Immature natural killer cell (primary cell): ENCODE measurements at regions not wholly inside any gene's neighbourhood (a gene's known extent, or its start where the extent isn't known, plus 50 kb on each side); places are given as distances from the start of the nearest gene placed in this dataset.

Source experiments
- DNase-seq, 3 donors: peaks; one replicate each; pipeline ENCODE4 v3.0.0; 2022; ENCODE audit warnings: mixed read lengths in 1 of 3
- H3K27ac Mint-ChIP-seq, 6 donors: one replicate each; pipeline ENCODE4 v1.8.0; 2020; ENCODE audit warnings: mixed read lengths in 6 of 6, mild to moderate bottlenecking in 5 of 6, inconsistent platforms in 4 of 6, moderate library complexity in 3 of 6
- H3K27me3 Mint-ChIP-seq, 3 donors: one replicate each; pipeline ENCODE4 v1.8.0; 2020 to 2021; ENCODE audit warnings: low read depth in 3 of 3, mild to moderate bottlenecking in 3 of 3, mixed read lengths in 3 of 3, moderate library complexity in 3 of 3, inconsistent platforms in 1 of 3
- H3K36me3 Mint-ChIP-seq, 3 donors: one replicate each; pipeline ENCODE4 v1.8.0; 2020; ENCODE audit warnings: mixed read lengths in 3 of 3, inconsistent platforms in 2 of 3, mild to moderate bottlenecking in 2 of 3
- H3K4me1 Mint-ChIP-seq, 2 donors: one replicate each; pipeline ENCODE4 v1.8.0; 2020; ENCODE audit warnings: inconsistent platforms in 2 of 2, mild to moderate bottlenecking in 2 of 2, mixed read lengths in 2 of 2, moderate library complexity in 1 of 2
- H3K4me3 Mint-ChIP-seq, 5 donors: one replicate each; pipeline ENCODE4 v1.8.0; 2020; ENCODE audit warnings: mild to moderate bottlenecking in 5 of 5, mixed read lengths in 5 of 5, inconsistent platforms in 3 of 5, moderate library complexity in 3 of 5
- H3K9me3 Mint-ChIP-seq, 6 donors: one replicate each; pipeline ENCODE4 v1.8.0; 2020; ENCODE audit warnings: mild to moderate bottlenecking in 6 of 6, mixed read lengths in 6 of 6, inconsistent platforms in 4 of 6, moderate library complexity in 3 of 6

- H3K4me3 Mint-ChIP-seq = no peak overlapping the region
- H3K9me3 Mint-ChIP-seq = peaks cover 0 to 24% (median 6%) of the 10 kb centered on the region in 6 donors
- H3K36me3 Mint-ChIP-seq = no peaks in the 10 kb centered on the region
- H3K4me1 Mint-ChIP-seq = no peaks in the 10 kb centered on the region
- peaks cover 0 to 2% (median 0%) of the 10 kb centered on the region in 3 donors for H3K27me3 Mint-ChIP-seq
- no peak for DNase-seq
- no peak overlapping the region for H3K27ac Mint-ChIP-seq
Measured at GRCh38 chr11:79547256-79547655, 106.4 kb upstream of the TENM4 start.

GRCh38 chr11:79546351-79546750, 105.5 kb upstream of the TENM4 start:
- peaks cover 0 to 15% (median 7%) of the 10 kb centered on the region in 6 donors for H3K9me3 Mint-ChIP-seq
- no peak overlapping the region for H3K4me3 Mint-ChIP-seq
- H3K27me3 Mint-ChIP-seq = peaks cover 0 to 2% (median 0%) of the 10 kb centered on the region in 3 donors
- H3K27ac Mint-ChIP-seq = no peak overlapping the region
- no peak for DNase-seq
- H3K4me1 Mint-ChIP-seq = no peaks in the 10 kb centered on the region
- H3K36me3 Mint-ChIP-seq = no peaks in the 10 kb centered on the region

GRCh38 chr11:79544361-79544760, 103.5 kb upstream of the TENM4 start:
- Mint-ChIP-seq H3K36me3 (no peaks in the 10 kb centered on the region), H3K4me1 (no peaks in the 10 kb centered on the region), H3K4me3 (no peak overlapping the region), H3K27ac (no peak overlapping the region), H3K9me3 (peaks cover 0 to 19% (median 5%) of the 10 kb centered on the region in 6 donors), H3K27me3 (no peaks in the 10 kb centered on the region)
- DNase-seq = no peak

GRCh38 chr11:79543101-79543500, 102.3 kb upstream of the TENM4 start:
- no peak overlapping the region for H3K27ac Mint-ChIP-seq
- no peaks in the 10 kb centered on the region for H3K4me1 Mint-ChIP-seq
- H3K36me3 Mint-ChIP-seq = no peaks in the 10 kb centered on the region
- H3K9me3 Mint-ChIP-seq = peaks cover 0 to 17% (median 7%) of the 10 kb centered on the region in 6 donors
- no peak overlapping the region for H3K4me3 Mint-ChIP-seq
- DNase-seq = no peak
- H3K27me3 Mint-ChIP-seq = no peaks in the 10 kb centered on the region

GRCh38 chr11:79541466-79541865, 100.6 kb upstream of the TENM4 start:
- Mint-ChIP-seq H3K4me1 (no peaks in the 10 kb centered on the region), H3K36me3 (no peaks in the 10 kb centered on the region), H3K9me3 (peaks cover 3 to 18% (median 8%) of the 10 kb centered on the region in 6 donors), H3K4me3 (no peak overlapping the region), H3K27ac (no peak overlapping the region), H3K27me3 (no peaks in the 10 kb centered on the region)
- no peak for DNase-seq

GRCh38 chr11:79538775-79539174, 97.9 kb upstream of the TENM4 start:
- DNase-seq = no peak
- H3K27me3 Mint-ChIP-seq = no peaks in the 10 kb centered on the region
- H3K27ac Mint-ChIP-seq = no peak overlapping the region
- H3K4me1 Mint-ChIP-seq = no peaks in the 10 kb centered on the region
- H3K9me3 Mint-ChIP-seq = peaks cover 3 to 21% (median 11%) of the 10 kb centered on the region in 6 donors
- H3K4me3 Mint-ChIP-seq = no peak overlapping the region
- no peaks in the 10 kb centered on the region for H3K36me3 Mint-ChIP-seq

- Mint-ChIP-seq H3K36me3 (no peaks in the 10 kb centered on the region), H3K9me3 (peaks cover 4 to 17% (median 7%) of the 10 kb centered on the region in 6 donors), H3K4me1 (no peaks in the 10 kb centered on the region), H3K27ac (no peak overlapping the region), H3K27me3 (no peaks in the 10 kb centered on the region), H3K4me3 (no peak overlapping the region)
- no peak for DNase-seq
Measured at GRCh38 chr11:79536155-79536917, 95.5 kb upstream of the TENM4 start.

GRCh38 chr11:79535606-79536005, 94.8 kb upstream of the TENM4 start:
- Mint-ChIP-seq H3K27me3 (peaks cover 0 to 2% (median 0%) of the 10 kb centered on the region in 3 donors), H3K36me3 (no peaks in the 10 kb centered on the region), H3K27ac (no peak overlapping the region), H3K9me3 (peaks cover 6 to 17% (median 8%) of the 10 kb centered on the region in 6 donors), H3K4me1 (no peaks in the 10 kb centered on the region), H3K4me3 (no peak overlapping the region)
- no peak for DNase-seq

- no peak overlapping the region for H3K4me3 Mint-ChIP-seq
- H3K36me3 Mint-ChIP-seq = no peaks in the 10 kb centered on the region
- H3K9me3 Mint-ChIP-seq = peaks cover 2 to 20% (median 10%) of the 10 kb centered on the region in 6 donors
- no peak overlapping the region for H3K27ac Mint-ChIP-seq
- no peaks in the 10 kb centered on the region for H3K4me1 Mint-ChIP-seq
- H3K27me3 Mint-ChIP-seq = peaks cover 0 to 2% (median 1%) of the 10 kb centered on the region in 3 donors
- DNase-seq = no peak
Measured at GRCh38 chr11:79525257-79525656, 84.4 kb upstream of the TENM4 start.

- Mint-ChIP-seq H3K9me3 (peaks cover 2 to 21% (median 7%) of the 10 kb centered on the region in 6 donors), H3K36me3 (no peaks in the 10 kb centered on the region), H3K4me3 (no peak overlapping the region), H3K27ac (no peak overlapping the region), H3K4me1 (no peaks in the 10 kb centered on the region), H3K27me3 (peaks cover 0 to 2% (median 1%) of the 10 kb centered on the region in 3 donors)
- DNase-seq = no peak
Measured at GRCh38 chr11:79522626-79523025, 81.8 kb upstream of the TENM4 start.

- peaks cover 0 to 2% (median 0%) of the 10 kb centered on the region in 3 donors for H3K27me3 Mint-ChIP-seq
- DNase-seq = no peak
- H3K9me3 Mint-ChIP-seq = peaks cover 1 to 19% (median 5%) of the 10 kb centered on the region in 6 donors
- H3K4me3 Mint-ChIP-seq = no peak overlapping the region
- no peaks in the 10 kb centered on the region for H3K4me1 Mint-ChIP-seq
- H3K36me3 Mint-ChIP-seq = no peaks in the 10 kb centered on the region
- H3K27ac Mint-ChIP-seq = no peak overlapping the region
Measured at GRCh38 chr11:79520086-79520485, 79.3 kb upstream of the TENM4 start.

GRCh38 chr11:79515781-79516180, 75.0 kb upstream of the TENM4 start:
- Mint-ChIP-seq H3K4me1 (no peaks in the 10 kb centered on the region), H3K36me3 (no peaks in the 10 kb centered on the region), H3K4me3 (no peak overlapping the region), H3K27me3 (peaks cover 0 to 2% (median 0%) of the 10 kb centered on the region in 3 donors), H3K9me3 (peaks cover 0 to 6% (median under 1%) of the 10 kb centered on the region in 6 donors), H3K27ac (no peak overlapping the region)
- DNase-seq = no peak

GRCh38 chr11:79514695-79515094, 73.9 kb upstream of the TENM4 start:
- DNase-seq = no peak
- Mint-ChIP-seq H3K4me3 (no peak overlapping the region), H3K4me1 (no peaks in the 10 kb centered on the region), H3K27ac (no peak overlapping the region), H3K9me3 (peaks cover 0 to 4% (median 0%) of the 10 kb centered on the region in 6 donors), H3K36me3 (no peaks in the 10 kb centered on the region), H3K27me3 (no peaks in the 10 kb centered on the region)

- no peaks in the 10 kb centered on the region for H3K27me3 Mint-ChIP-seq
- peaks cover 0 to 4% (median 0%) of the 10 kb centered on the region in 6 donors for H3K9me3 Mint-ChIP-seq
- H3K4me3 Mint-ChIP-seq = no peak overlapping the region
- no peaks in the 10 kb centered on the region for H3K36me3 Mint-ChIP-seq
- no peaks in the 10 kb centered on the region for H3K4me1 Mint-ChIP-seq
- no peak overlapping the region for H3K27ac Mint-ChIP-seq
- DNase-seq = no peak
Measured at GRCh38 chr11:79514290-79514689, 73.5 kb upstream of the TENM4 start.
